WTC11 (cell line): ENCODE measurements at regions not wholly inside any gene's neighbourhood (a gene's known extent, or its start where the extent isn't known, plus 50 kb on each side); places are given as distances from the start of the nearest gene placed in this dataset.

ENCODE experiments used
- ATF2 ChIP-seq: sonication (generic); formaldehyde crosslinking; IDR thresholded peaks from 2 replicates; pipeline ENCODE4 v1.8.1; 2022; ENCODE audit warnings: low read depth, missing genetic modification reagents, borderline replicate concordance
- CBFB ChIP-seq: sonication (generic); formaldehyde crosslinking; IDR thresholded peaks from 2 replicates; pipeline ENCODE4 v1.8.1; 2022; ENCODE audit warnings: mild to moderate bottlenecking, low read depth, missing genetic modification reagents
- CTCF ChIP-seq: fragments of 200-600 bp; IDR thresholded peaks from 2 replicates; pipeline ENCODE4 v1.8.0; 2022; ENCODE audit warnings: antibody characterized with exemption
- E2F4 ChIP-seq: sonication (generic); formaldehyde crosslinking; IDR thresholded peaks from 2 replicates; pipeline ENCODE4 v1.8.1; 2022; ENCODE audit warnings: low read depth, mild to moderate bottlenecking, moderate library complexity, missing genetic modification reagents, borderline replicate concordance
- ETV6 ChIP-seq: sonication (generic); formaldehyde crosslinking; IDR thresholded peaks from 2 replicates; pipeline ENCODE4 v1.8.1; 2022; ENCODE audit warnings: mild to moderate bottlenecking, missing genetic modification reagents
- GABPB1 ChIP-seq: sonication (generic); formaldehyde crosslinking; IDR thresholded peaks from 2 replicates; pipeline ENCODE4 v1.8.1; 2023; ENCODE audit warnings: mild to moderate bottlenecking, missing genetic modification reagents
- USF2 ChIP-seq: sonication (generic); formaldehyde crosslinking; IDR thresholded peaks from 2 replicates; pipeline ENCODE4 v1.8.1; 2023; ENCODE audit warnings: mild to moderate bottlenecking, missing genetic modification reagents, moderate library complexity
- ZBTB21 ChIP-seq: sonication (generic); formaldehyde crosslinking; IDR thresholded peaks from 2 replicates; pipeline ENCODE4 v1.8.1; 2023; ENCODE audit warnings: mild to moderate bottlenecking, missing genetic modification reagents, borderline replicate concordance
- ZNF232 ChIP-seq: sonication (generic); formaldehyde crosslinking; IDR thresholded peaks from 2 replicates; pipeline ENCODE4 v1.8.0; 2022; ENCODE audit warnings: mild to moderate bottlenecking, missing genetic modification reagents
- ZSCAN18 ChIP-seq: fragments of 250-450 bp; sonication (Bioruptor Pico); IDR thresholded peaks from 2 replicates; pipeline ENCODE4 v2.1.2; 2022; ENCODE audit warnings: mild to moderate bottlenecking, moderate library complexity
- TF ChIP-seq, protein P1 (sequence below): sonication (generic); formaldehyde crosslinking; IDR thresholded peaks from 2 replicates; pipeline ENCODE4 v1.8.1; 2023; ENCODE audit warnings: mild to moderate bottlenecking, missing genetic modification reagents, borderline replicate concordance

DNA sequence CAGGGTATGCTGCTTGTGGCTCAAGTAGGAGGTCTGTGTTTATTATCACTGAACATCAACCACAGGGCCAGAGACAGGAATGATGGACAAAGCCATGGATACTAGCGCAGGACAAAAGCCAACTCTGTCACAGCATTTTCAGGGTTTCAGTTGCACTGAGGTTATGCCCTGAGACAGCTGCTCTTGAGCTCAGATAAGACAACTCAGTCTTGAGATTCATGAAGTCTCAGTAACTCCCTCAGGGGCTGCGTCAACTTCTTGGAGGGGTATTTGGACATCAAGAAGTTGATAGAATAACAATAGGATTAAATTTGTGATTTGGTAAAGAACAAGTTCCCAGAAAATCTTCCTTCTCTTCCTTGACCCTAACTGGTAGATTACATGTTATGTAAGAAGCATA is 287.0 kb upstream of the SLC14A2 start:
- TF ChIP-seq CTCF (no peak), ZNF232 (CRISPR knock-in tag) (no peak), ATF2 (no peak), ZBTB21 (CRISPR knock-in tag) (no peak), GABPB1 (no peak), ETV6 (no peak), CBFB (CRISPR knock-in tag) (no peak), ZSCAN18 (CRISPR knock-in tag) (no peak), USF2 (CRISPR knock-in tag) (no peak), E2F4 (no peak)
- TF ChIP-seq, protein P1, sequence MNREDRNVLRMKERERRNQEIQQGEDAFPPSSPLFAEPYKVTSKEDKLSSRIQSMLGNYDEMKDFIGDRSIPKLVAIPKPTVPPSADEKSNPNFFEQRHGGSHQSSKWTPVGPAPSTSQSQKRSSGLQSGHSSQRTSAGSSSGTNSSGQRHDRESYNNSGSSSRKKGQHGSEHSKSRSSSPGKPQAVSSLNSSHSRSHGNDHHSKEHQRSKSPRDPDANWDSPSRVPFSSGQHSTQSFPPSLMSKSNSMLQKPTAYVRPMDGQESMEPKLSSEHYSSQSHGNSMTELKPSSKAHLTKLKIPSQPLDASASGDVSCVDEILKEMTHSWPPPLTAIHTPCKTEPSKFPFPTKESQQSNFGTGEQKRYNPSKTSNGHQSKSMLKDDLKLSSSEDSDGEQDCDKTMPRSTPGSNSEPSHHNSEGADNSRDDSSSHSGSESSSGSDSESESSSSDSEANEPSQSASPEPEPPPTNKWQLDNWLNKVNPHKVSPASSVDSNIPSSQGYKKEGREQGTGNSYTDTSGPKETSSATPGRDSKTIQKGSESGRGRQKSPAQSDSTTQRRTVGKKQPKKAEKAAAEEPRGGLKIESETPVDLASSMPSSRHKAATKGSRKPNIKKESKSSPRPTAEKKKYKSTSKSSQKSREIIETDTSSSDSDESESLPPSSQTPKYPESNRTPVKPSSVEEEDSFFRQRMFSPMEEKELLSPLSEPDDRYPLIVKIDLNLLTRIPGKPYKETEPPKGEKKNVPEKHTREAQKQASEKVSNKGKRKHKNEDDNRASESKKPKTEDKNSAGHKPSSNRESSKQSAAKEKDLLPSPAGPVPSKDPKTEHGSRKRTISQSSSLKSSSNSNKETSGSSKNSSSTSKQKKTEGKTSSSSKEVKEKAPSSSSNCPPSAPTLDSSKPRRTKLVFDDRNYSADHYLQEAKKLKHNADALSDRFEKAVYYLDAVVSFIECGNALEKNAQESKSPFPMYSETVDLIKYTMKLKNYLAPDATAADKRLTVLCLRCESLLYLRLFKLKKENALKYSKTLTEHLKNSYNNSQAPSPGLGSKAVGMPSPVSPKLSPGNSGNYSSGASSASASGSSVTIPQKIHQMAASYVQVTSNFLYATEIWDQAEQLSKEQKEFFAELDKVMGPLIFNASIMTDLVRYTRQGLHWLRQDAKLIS, result no peak
